HG02642 (cell line): ENCODE measurements at regions not wholly inside any gene's neighbourhood (a gene's known extent, or its start where the extent isn't known, plus 50 kb on each side); places are given as distances from the start of the nearest gene placed in this dataset.

Experiments used
- ATAC-seq: cut with Tn5 transposase; IDR thresholded peaks from one replicate; pipeline ENCODE4 v1.9.1; 2021; ENCODE audit warnings: mild to moderate bottlenecking; ENCODE audit not compliant: unreplicated experiment, poor library complexity

- no peak for ATAC-seq
These were observed 117.2 kb upstream of the HS6ST1 start for GRCh38 chr2:128435576-128436478.

DNA sequence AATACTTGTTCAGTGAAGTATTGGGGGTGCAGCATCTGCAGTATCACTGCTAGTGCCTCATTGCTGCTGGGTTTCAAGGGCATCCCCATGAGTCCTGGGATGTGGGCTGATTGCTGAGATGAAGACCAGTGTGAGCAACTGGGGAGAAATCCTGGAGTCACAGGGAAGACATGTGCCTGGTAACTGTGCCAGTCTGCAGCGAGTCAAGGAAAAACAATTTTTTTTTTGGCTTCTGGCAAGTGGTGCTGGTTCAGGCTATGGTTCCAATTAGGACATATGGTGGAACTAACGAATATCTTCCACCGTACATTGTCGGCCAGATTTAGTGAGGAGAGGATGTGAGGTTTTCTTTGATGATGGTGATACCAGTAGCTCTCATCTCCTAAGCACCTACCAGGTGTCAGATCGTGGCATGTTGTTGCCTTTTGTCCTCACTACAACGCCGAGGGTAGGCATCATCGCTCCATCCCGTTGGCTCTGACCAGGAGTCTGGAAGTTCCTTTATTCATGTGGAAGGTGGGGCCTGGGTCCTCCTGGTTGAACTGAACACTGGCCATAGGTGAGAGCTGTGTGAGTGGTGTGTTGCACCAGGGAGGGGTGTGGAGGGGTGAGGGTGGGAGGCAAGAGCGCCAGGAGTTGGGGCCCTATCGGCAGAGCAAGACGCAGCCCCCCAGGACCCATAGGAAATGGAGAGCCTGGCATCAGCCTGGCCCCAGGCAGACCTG, 118.0 kb upstream of the HS6ST1 start:
- no peak for ATAC-seq

DNA sequence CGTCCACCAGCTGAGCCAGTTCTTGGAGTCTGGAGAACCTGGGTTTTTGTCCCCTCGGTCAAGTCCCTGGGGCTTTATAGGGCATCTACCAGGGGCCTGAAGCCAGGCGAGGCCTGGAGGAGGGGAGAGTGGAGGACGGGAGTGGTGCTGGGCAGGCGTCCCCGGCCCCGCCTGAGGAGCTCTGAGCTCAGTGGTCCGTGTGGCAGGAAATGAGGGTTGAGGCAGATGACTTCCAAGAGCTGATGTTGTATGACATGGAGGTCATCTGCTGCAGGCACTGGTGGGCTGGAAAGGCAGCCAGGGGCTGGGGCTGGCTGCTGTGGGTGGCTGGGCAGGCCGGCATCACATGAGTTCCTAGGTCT, 118.5 kb upstream of the HS6ST1 start:
- ATAC-seq = no peak

GRCh38 chr2:128438091-128438490, 119.4 kb upstream of the HS6ST1 start:
- ATAC-seq = no peak

GRCh38 chr2:128438586-128438985, 119.9 kb upstream of the HS6ST1 start:
- ATAC-seq = no peak

- ATAC-seq = no peak
These were observed 120.5 kb upstream of the HS6ST1 start for GRCh38 chr2:128439031-128439790.

DNA sequence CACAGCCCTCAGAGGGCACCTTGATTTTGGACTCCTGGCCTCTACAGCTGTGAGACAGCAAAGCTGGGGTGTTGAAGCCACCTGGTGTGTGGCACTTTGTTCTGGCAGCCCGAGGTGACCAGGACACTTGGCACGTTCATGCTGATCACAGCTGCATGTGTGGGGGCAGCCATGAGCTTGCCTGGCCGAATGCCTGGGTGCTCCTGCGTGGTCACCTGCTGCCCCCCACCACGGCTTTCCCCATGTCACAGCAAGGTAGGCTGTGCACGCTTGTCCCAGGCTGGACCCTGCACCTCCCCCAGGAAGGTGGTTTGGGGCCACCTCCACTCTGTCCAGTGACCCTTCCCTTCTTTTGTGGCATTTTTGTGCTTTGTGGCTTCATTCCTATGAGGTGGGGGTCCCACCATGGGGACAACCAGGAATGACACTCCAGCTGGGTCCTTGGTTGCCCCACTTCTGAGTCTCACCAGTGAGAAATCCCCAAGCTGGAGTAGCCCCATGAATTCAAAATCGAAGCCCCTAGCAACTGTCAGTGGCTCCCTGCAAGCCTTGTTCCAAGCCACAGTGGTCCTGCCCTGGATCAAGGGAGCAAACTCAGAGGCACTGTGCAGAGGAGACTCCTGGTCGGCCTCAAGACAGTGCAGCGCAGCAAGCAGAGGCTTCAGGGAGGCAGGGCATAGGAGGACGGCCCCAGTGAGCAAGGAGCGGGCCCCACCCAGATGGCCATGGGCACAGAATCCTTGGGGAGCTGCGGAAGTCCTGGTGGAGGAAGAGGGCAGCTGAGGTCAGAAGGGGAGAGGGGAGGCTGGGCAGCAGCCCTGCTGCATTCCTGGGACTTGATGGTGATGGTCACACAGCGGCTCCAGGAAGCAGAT, 121.4 kb upstream of the HS6ST1 start:
- no peak for ATAC-seq

DNA sequence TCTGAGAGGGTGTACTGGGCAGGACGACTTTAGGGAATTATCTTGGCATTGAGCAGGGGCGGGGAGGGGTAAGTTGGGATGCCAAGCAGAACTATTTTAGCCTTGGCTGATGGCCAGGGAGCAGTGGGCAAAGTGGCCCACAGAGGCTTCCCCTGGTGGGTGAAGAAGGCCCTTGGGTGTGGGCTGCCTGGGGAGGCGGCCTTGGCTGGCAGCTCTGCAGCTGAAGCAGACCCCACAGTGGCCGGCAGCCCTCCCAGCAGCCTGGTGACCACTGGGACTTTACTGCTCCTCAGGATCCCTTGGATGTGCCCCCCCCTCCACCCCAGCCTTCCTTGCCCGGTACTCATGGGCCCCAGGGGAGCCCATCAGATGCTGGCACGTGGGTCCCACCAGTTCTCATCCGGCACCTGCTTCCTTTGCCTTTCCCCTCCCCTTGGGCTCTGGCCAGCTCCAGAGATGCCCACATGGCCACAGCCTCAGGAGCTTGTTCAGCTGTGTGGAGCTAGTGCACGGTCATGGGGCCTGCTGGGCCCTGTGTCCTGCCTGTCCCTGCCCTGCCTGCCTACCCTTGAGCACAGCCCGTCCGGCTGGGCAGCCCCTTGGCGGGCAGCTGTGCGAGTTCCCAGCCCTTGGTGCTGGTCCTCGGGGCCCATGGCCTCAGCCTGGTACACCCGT, 122.1 kb upstream of the HS6ST1 start:
- no peak for ATAC-seq

DNA sequence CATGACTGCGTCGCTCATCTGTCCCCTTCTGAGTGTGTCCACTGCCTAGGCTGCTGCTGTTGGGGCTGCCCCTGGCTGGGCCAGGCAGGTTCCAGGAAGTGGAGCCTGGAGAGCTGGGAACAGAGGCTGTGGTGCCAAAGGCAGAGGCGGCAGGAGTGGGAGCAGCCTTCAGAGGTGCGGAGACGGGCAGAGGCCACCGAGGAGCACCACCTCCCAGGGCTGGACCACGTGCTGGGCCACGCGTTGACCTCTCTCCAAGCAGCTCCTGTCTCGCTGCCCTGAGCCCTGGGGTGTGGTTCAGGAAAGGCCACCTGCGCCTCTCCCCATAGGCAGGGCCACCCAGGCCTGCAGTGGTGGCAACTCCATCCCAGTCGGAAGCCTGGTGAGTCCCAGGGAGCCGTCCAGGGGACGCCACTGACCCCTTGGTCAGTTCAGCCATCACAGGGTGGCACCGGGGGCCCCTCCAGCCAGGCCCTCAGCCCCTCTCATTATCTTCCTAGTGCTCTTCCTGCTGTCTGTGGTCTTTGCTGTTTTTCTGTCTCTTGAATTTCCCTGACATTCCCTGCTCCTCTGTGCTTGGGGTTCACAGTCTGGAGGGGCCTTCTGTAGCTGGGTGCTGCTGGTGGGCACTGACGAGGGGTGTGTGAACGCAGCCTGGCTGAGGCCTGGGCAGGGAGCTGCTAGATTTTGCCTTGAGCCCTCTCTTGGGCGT, 122.8 kb upstream of the HS6ST1 start:
- no peak for ATAC-seq

- no peak for ATAC-seq
These were observed 123.5 kb upstream of the HS6ST1 start for GRCh38 chr2:128442053-128442751.

DNA sequence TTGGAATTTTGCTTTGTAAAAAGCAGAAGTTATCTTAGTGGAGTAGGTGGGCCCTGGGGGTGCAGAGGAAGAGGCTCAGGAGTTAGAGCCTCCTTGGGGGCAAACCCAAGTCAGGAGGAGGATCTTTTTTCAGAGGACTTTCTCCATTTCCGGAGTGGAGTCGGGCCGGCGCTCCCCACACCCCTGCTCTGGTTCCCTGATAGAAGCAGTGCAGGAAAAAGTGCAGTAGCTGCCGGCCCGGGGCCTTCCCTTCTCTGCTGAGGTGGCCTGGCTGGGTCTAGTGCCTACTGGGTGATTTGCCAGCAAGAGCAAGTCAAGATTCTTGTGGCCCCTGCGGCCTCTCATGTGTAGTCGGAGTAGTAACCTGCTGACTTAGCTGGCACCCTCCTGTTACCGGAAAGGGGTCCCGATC, 124.2 kb upstream of the HS6ST1 start:
- no peak for ATAC-seq

DNA sequence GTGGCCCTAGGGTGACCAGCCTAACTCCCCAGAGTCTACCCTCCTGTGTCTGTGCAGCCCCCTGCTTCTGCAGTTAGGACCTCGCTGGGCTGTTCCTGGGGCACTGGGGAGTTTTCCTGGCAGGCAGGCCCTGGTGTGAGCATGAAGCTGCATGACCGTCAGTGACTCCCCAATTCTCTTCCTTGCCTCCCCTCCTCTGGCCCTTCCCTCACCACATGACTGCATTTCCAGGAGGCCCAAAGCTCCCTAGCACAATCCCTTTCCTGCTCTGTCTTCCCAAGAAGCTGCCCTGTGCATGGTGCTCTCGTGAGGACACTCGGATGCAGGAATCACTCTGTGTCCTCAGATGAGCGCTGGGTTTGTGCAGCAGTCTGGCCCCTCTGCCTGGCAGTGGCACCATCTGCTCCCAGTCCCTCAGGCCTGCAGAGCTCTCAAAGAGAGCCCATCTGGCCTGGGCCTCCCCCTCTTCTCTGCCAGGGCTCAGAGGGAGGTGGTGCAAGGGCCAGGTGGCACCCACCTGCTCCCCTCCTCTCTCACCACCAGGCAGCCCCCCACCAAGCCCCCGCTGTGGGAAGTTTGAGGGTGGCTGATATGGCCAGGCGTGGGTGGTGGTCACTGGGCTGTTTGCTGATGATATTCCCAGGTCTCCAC, 125.6 kb upstream of the HS6ST1 start:
- ATAC-seq = no peak

- no peak for ATAC-seq
These were observed 126.3 kb upstream of the HS6ST1 start for GRCh38 chr2:128444816-128445522.

DNA sequence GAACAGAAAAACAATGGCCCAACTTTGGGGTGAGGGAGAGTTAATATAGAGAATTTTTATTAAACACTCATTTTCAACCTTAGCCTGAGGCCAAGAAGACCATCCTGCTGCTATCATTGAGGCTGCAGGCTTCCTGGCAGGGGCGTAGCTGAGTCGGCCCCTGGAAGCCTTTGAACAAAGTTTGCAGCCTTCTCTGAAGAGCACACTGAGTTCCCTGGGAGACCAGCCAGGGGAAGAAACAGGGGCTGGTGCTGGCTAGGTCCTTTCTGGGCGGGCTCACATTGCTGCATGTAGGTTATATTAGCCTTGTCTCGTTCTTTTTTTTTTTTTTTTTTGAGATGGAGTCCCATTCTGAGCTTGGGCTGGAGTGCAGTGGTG, 126.8 kb upstream of the HS6ST1 start:
- no peak for ATAC-seq

GRCh38 chr2:128446049-128446873, 127.6 kb upstream of the HS6ST1 start:
- no peak for ATAC-seq

DNA sequence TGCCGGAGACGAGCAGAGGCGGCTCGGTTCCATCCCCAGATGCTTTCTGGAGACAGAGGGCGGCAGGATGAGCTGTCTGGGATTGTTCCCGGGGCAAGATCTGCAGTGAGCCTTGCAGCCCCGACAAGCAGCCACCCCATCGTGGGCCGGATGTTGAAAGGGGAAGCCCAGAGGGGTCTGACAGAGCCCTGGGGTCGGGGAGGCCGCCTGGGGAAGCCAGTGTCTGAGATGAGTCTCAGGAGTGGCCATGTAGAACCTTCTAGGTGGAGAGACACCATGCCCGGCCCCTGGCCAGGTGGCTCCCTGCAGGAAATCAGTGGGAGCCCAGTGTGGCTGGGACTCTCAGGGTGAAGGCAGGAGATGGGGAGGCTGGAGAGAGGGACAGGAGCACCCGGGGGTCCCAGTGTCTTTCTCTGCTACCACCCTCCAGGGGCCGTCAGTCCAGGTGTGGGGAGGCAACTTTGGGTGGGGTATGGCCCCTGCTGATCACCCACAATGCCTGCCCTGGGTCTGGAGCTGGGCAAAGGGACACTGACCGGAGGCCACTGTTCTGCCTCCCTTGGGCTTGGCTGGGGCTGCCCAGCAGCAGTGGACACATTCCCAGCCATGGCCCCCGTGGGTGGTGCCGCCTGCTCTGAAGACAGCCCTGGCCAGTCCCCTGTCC, 128.3 kb upstream of the HS6ST1 start:
- ATAC-seq = no peak
